Neural cell (in vitro differentiated cells): ENCODE measurements at regions not wholly inside any gene's neighbourhood (a gene's known extent, or its start where the extent isn't known, plus 50 kb on each side); places are given as distances from the start of the nearest gene placed in this dataset.
"Not testable (repeated sequence)": the region's sequence is repeated elsewhere in the genome, so short reads cannot be mapped to it uniquely, and the experiment has no call there.

Experiments
- H2AFZ ChIP-seq: fragments of 200-600, 300-800 bp; sonication (generic), shearing (Covaris generic); 2 replicates; pipeline ENCODE4 v1.6.0; 2014; ENCODE audit warnings: low read depth, mild to moderate bottlenecking, antibody characterized with exemption, low read length, moderate library complexity
- H3F3A ChIP-seq: fragments of 200-600 bp; shearing (Covaris generic); 2 replicates; pipeline ENCODE4 v1.6.1; 2016; ENCODE audit warnings: mild to moderate bottlenecking, moderate library complexity, mixed read lengths, antibody characterized with exemption, low read length; ENCODE audit not compliant: insufficient read depth, poor library complexity, severe bottlenecking
- H3K27ac ChIP-seq: fragments of 200-600, 300-800 bp; sonication (generic), shearing (Covaris generic); 2 replicates; pipeline ENCODE4 v1.5.1; 2014; ENCODE audit warnings: mild to moderate bottlenecking, low read length, moderate library complexity
- H3K27me3 ChIP-seq: fragments of 300-800, 200-600 bp; sonication (generic), shearing (Covaris generic); 2 replicates; pipeline ENCODE4 v1.6.0; 2014; ENCODE audit warnings: mild to moderate bottlenecking, low read depth, low read length, moderate library complexity; ENCODE audit not compliant: insufficient read depth
- H3K36me3 ChIP-seq: fragments of 300-800, 200-600 bp; sonication (generic), shearing (Covaris generic); 2 replicates; pipeline ENCODE4 v1.5.1; 2014; ENCODE audit warnings: mild to moderate bottlenecking, antibody characterized with exemption, low read length, moderate library complexity; ENCODE audit not compliant: insufficient read depth
- H3K4me2 ChIP-seq: fragments of 300-800, 200-600 bp; sonication (generic), shearing (Covaris generic); 2 replicates; pipeline ENCODE4 v1.6.0; 2014; ENCODE audit warnings: mild to moderate bottlenecking, low read length
- H3K4me3 ChIP-seq: fragments of 300-800, 200-600 bp; sonication (generic), shearing (Covaris generic); 2 replicates; pipeline ENCODE4 v1.5.1; 2014; ENCODE audit warnings: mild to moderate bottlenecking, low read length, moderate library complexity
- H3K79me2 ChIP-seq: fragments of 200-600 bp; shearing (Covaris generic); replicated peaks from 2 replicates; pipeline ENCODE4 v1.6.0; 2014; ENCODE audit warnings: mild to moderate bottlenecking, low read length, moderate library complexity; ENCODE audit not compliant: insufficient read depth
- H3K9ac ChIP-seq: fragments of 300-800, 200-600 bp; sonication (generic), shearing (Covaris generic); 2 replicates; pipeline ENCODE4 v1.6.1; 2016; ENCODE audit warnings: mild to moderate bottlenecking, low read length, mixed read lengths
- H3K9me2 ChIP-seq: fragments of 200-600 bp; shearing (Covaris generic); 2 replicates; pipeline ENCODE4 v1.6.1; 2016; ENCODE audit warnings: mild to moderate bottlenecking, low read length, mixed read lengths; ENCODE audit not compliant: insufficient read depth
- H3K9me3 ChIP-seq: fragments of 200-600, 300-800 bp; sonication (generic), shearing (Covaris generic); 2 replicates; pipeline ENCODE4 v1.6.1; 2016; ENCODE audit warnings: mild to moderate bottlenecking, mixed run types, low read length, moderate library complexity, mixed read lengths
- H4K20me1 ChIP-seq: fragments of 200-600 bp; shearing (Covaris generic); 2 replicates; pipeline ENCODE4 v1.6.1; 2016; ENCODE audit warnings: mild to moderate bottlenecking, mixed run types; ENCODE audit not compliant: insufficient read depth
- CTCF ChIP-seq: fragments of 450-650 bp; IDR thresholded peaks from 2 replicates; pipeline ENCODE4 v1.5.1; 2014; ENCODE audit warnings: antibody characterized with exemption, mild to moderate bottlenecking, moderate library complexity; ENCODE audit not compliant: poor library complexity, severe bottlenecking
- EP300 ChIP-seq: fragments of 450-650 bp; conservative IDR thresholded peaks from 2 replicates; pipeline ENCODE4 v1.6.1; 2014; ENCODE audit warnings: antibody characterized with exemption, mild to moderate bottlenecking, moderate library complexity; ENCODE audit not compliant: poor library complexity, severe bottlenecking
- EZH2 ChIP-seq: fragments of 200-600, 300-800 bp; shearing (Covaris generic), sonication (generic); IDR thresholded peaks from 2 replicates; pipeline ENCODE4 v1.6.1; 2014; ENCODE audit warnings: antibody characterized with exemption, low read length, borderline replicate concordance, mild to moderate bottlenecking; ENCODE audit not compliant: insufficient read depth, poor library complexity, severe bottlenecking
- MXI1 ChIP-seq: fragments of 450-650 bp; conservative IDR thresholded peaks from 2 replicates; pipeline ENCODE4 v1.6.1; 2014; ENCODE audit warnings: antibody characterized with exemption, mild to moderate bottlenecking; ENCODE audit not compliant: poor library complexity, severe bottlenecking
- POLR2AphosphoS5 ChIP-seq: IDR thresholded peaks from 2 replicates; pipeline ENCODE4 v1.6.1; 2012
- RAD21 ChIP-seq: fragments of 450-650 bp; conservative IDR thresholded peaks from 2 replicates; pipeline ENCODE4 v1.6.1; 2014; ENCODE audit warnings: antibody characterized with exemption, mild to moderate bottlenecking, moderate library complexity
- REST ChIP-seq: IDR thresholded peaks from 2 replicates; pipeline ENCODE4 v1.6.1; 2012; ENCODE audit warnings: borderline replicate concordance
- SMC3 ChIP-seq: fragments of 450-650 bp; conservative IDR thresholded peaks from 2 replicates; pipeline ENCODE4 v1.6.1; 2014; ENCODE audit warnings: antibody characterized with exemption, mild to moderate bottlenecking, moderate library complexity; ENCODE audit not compliant: poor library complexity
- TAF1 ChIP-seq: IDR thresholded peaks from 2 replicates; pipeline ENCODE4 v1.6.1; 2012; ENCODE audit warnings: low read depth

- Histone ChIP-seq H3K9me2 (no peaks in the 10 kb centered on the region), H3K27me3 (no peaks in the 10 kb centered on the region), H3K36me3 (no peaks in the 10 kb centered on the region), H2AFZ (no peak overlapping the region), H3K4me3 (no peak overlapping the region), H3K9me3 (no peaks in the 10 kb centered on the region), H3F3A (no peaks in the 10 kb centered on the region), H3K9ac (no peak overlapping the region), H3K4me2 (no peak overlapping the region), H4K20me1 (no peaks in the 10 kb centered on the region), H3K79me2 (no peaks in the 10 kb centered on the region), H3K27ac (no peak overlapping the region)
- TF ChIP-seq REST: no peak
- no peak for TF ChIP-seq CTCF
- no peak for TF ChIP-seq TAF1
- no peak for TF ChIP-seq EZH2
- no peak for TF ChIP-seq SMC3
- no peak for TF ChIP-seq POLR2AphosphoS5
- no peak for TF ChIP-seq EP300
- TF ChIP-seq MXI1: no peak
- no peak for TF ChIP-seq RAD21
These were observed 439.2 kb upstream of the KLF6 start for GRCh38 chr10:4224178-4224577.

DNA sequence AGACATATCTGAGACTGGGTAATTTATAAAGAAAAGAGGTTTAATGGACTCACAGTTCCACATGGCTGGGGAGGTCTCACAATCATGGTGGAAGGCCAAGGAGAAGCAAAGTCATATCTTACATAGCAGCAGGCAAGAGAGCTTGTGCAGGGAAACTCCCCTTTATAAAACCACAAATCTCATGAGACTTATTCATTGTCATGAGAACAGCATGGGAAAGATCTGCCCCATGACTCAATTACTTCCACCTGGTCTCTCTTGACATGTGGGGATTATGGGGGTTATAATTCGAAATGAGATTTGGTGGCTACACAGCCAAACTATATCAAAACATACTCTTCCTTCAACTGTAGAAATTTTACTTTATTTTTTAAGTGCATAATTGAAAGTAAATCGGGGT lies 436.3 kb upstream of the KLF6 start:
- not testable (repeated sequence) for H3K27ac ChIP-seq, H3K36me3 ChIP-seq, H2AFZ ChIP-seq, H3K9me2 ChIP-seq, H3F3A ChIP-seq, H3K4me2 ChIP-seq, H3K9ac ChIP-seq, H3K27me3 ChIP-seq, H4K20me1 ChIP-seq, H3K4me3 ChIP-seq, H3K9me3 ChIP-seq, H3K79me2 ChIP-seq

- no peaks in the 10 kb centered on the region for H3F3A ChIP-seq
- no peaks in the 10 kb centered on the region for H4K20me1 ChIP-seq
- H3K9me2 ChIP-seq: no peaks in the 10 kb centered on the region
- no peak for TF ChIP-seq TAF1
- no peak for TF ChIP-seq RAD21
- TF ChIP-seq CTCF: no peak
- TF ChIP-seq EZH2: no peak
- TF ChIP-seq POLR2AphosphoS5: no peak
- TF ChIP-seq MXI1: no peak
- no peaks in the 10 kb centered on the region for H3K79me2 ChIP-seq
- no peak overlapping the region for H2AFZ ChIP-seq
- no peaks in the 10 kb centered on the region for H3K9me3 ChIP-seq
- H3K4me2 ChIP-seq: no peak overlapping the region
- H3K4me3 ChIP-seq: no peak overlapping the region
- no peak overlapping the region for H3K27ac ChIP-seq
- no peaks in the 10 kb centered on the region for H3K27me3 ChIP-seq
- no peaks in the 10 kb centered on the region for H3K36me3 ChIP-seq
- no peak overlapping the region for H3K9ac ChIP-seq
These were observed 434.9 kb upstream of the KLF6 start for GRCh38 chr10:4219901-4220300.
